ENCODE measurements at regions not wholly inside any gene's neighbourhood (a gene's known extent, or its start where the extent isn't known, plus 50 kb on each side); places are given as distances from the start of the nearest gene placed in this dataset.

GRCh38 chr13:109913186-109913585 lies 126.8 kb upstream of the IRS2 start:
- TF ChIP-seq CTCF (IDR thresholded peaks at IDR 0.05) (no peak), POLR2A (IDR thresholded peaks at IDR 0.05) (no peak), EP300 (IDR thresholded peaks at IDR 0.05) (no peak)

Data from gastroesophageal sphincter (tissue), 3 donors.